GM18861 (cell line): ENCODE measurements at regions not wholly inside any gene's neighbourhood (a gene's known extent, or its start where the extent isn't known, plus 50 kb on each side); places are given as distances from the start of the nearest gene placed in this dataset.
"Not testable (repeated sequence)": the region's sequence is repeated elsewhere in the genome, so short reads cannot be mapped to it uniquely, and the experiment has no call there.

Experiments used
- ATAC-seq: cut with Tn5 transposase; IDR thresholded peaks from one replicate; pipeline ENCODE4 v1.9.1; 2021; ENCODE audit not compliant: unreplicated experiment

- ATAC-seq, result no peak
Measured at GRCh38 chr17:34055606-34056005, 199.5 kb upstream of the CCL2 start.

DNA sequence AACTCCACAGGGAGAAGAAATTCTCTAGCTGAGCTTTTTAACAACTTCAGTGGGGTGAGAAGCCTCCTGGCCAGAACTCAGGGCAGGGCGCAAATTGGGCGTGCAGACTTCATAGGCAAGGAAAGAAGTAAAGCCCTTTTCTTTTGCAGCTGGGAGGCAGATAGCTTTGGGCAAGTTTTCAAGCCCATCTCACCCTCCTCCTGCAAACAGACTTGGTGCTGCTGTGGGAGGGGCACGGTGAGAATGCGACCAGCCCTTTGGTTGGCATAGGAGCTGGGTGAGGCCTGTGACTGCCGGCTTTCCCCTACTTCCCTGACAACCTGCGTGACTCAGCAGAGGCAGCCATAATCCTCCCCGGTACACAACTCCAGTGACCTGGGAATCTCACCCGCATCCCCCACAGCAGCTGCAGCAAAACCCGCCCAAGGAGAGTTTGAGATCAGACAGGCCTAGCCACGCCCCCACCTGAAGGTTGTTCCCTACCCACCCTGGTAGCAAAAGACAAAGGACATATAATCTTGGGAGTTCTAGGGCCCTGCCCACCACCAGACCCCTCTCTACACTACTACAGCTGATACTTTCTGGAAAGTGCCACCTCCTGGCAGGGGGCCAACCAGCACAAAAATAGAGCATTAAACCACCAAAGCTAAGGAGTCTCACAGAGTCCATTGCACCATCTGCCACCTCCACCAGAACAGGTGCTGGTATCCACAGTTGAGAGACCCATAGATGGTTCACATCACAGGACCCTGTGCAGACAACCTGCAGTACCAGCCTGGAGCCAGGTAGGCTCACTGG is 195.5 kb upstream of the CCL2 start:
- no peak for ATAC-seq

- no peak for ATAC-seq
Measured at GRCh38 chr17:34066528-34066927, 188.6 kb upstream of the CCL2 start.

DNA sequence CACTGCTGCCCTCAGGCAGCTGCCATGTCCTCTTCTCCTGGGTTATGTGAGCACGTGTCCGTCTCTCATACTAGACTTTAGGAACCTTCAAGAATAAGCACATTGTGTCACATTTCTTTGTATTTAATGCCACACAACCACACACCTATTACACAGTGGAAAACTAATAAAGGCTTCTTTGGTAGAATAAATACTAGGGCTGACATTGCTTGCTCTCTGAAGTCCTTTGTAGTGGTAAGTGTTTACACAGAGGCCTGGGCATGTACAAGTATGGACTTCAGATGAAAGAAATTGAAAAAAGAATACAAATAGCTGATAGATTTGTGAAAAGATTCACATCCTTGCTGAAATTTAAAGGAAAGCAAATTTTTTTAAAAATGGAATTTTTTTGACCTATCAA is 188.1 kb upstream of the CCL2 start:
- no peak for ATAC-seq

- no peak for ATAC-seq
Measured at GRCh38 chr17:34068571-34068970, 186.5 kb upstream of the CCL2 start.

DNA sequence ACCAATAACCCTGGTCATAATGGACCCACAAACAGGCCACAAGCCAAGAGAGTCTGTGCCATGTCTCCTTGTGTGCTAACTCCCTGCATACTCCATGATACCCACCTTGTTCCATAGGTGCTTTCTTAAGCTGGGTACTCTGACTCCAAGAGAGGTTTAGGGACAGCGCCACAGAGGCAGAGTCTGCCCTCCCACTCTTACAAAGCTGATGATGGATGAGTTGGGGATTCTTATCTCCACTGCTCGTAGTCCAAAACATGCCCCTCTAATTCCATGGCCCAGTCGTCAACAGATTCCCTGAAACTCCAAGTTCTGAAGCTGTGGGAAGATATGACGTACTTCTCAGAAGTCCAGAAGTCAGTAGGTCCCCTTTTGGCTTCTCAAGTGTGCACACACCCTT is 184.4 kb upstream of the CCL2 start:
- no peak for ATAC-seq

GRCh38 chr17:34071886-34072420 is 183.1 kb upstream of the CCL2 start:
- ATAC-seq, result no peak

DNA sequence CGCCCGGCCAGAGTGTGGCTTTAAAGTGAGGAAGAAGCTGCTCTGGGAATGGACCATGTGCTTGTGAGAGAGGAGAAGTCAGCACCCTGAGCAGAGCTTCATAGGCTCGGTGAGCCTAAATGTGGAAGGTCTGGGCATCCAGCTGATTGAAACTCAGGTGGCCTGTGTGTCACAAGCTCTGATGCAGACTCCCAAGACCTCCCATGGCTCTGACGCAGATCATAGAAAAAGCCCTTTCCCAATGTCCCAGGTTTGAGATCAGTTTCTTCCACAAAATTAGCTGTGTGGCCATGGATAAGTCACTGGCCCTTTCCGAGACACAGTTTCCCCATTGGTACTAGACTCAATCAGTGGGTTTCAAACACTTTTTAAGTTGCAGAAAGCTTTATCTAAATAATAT is 180.0 kb upstream of the CCL2 start:
- ATAC-seq, result no peak

GRCh38 chr17:34076743-34077631 is 178.1 kb upstream of the CCL2 start:
- ATAC-seq, result no peak

DNA sequence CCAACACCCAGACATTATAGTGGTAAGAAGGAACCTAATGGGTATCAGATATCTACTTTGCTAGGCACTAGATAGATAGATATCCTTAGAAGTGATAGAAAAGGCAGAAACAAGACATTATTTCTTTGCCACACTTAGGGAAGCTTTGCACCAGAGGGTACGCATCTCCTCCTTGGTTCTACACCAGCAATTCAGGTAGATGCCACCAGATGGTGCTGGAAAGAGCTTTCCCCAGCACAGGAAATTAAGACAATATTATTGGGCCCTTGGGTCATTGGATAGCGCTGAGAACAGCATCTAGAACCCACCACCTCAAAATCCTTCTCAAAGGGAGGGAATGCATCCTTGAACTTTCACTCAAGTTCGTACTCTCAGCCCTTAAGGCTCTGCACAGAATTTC is 173.8 kb upstream of the CCL2 start:
- no peak for ATAC-seq

GRCh38 chr17:34082404-34082803 is 172.7 kb upstream of the CCL2 start:
- ATAC-seq, result no peak

GRCh38 chr17:34089042-34089441 is 166.0 kb upstream of the CCL2 start:
- not testable (repeated sequence) for ATAC-seq

DNA sequence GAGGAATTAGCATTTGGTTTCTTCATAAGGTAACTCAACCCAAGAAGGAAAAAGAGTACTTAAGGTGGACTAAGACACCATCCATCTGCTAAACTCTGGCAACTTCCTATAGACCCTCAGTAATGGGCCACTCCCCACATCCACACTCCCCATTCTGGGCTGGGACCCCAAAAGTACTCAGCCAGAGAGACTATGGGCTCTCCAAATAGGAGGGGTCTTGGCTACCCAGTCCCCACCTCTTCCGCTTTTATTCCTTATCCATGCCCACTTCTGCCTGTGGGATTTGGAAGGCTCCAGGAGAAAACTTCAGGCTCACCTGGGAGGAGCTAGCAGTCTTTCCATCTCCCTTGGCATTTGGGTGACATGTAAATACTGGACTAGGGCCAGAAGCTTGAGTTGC is 164.5 kb upstream of the CCL2 start:
- ATAC-seq, result no peak

DNA sequence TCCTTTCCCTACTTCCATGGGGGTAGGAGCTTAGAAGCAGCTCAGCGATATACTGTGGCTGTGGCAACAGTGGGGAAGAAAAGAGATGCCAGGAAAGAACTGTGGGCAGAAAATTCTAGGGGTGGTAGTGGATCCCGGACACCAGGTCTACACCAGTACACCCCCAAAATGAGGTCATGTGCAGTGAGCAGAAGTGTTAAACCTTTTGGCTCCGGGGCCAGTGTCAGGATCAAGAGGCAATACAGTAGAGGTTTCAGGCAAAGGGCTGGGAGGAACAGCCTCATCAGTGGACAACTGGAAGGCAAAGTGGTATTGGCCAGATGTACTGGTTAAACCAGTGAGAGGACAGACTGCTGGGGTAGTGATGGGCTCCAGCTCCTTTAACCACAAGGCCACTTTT is 163.1 kb upstream of the CCL2 start:
- no peak for ATAC-seq

- no peak for ATAC-seq
Measured at GRCh38 chr17:34095106-34095505, 160.0 kb upstream of the CCL2 start.

DNA sequence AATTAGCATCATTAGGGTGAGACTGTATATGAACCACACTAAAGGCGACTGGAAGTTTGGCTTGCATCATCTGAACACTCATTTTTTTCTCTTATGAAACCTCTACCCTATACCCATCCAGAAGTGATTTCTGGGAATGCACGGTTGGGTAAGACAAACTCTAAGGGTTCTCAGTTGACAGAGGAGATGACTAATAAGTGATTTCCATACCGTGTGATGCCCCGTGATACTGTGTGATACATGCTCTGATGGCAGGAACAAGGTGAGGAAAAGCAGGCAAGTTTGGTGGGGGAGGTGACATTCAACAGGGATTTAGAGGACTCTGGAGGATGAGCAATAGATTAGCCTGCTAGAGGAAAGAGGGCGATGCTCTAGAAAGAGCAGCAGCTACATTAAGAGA is 156.4 kb upstream of the CCL2 start:
- ATAC-seq, result no peak

DNA sequence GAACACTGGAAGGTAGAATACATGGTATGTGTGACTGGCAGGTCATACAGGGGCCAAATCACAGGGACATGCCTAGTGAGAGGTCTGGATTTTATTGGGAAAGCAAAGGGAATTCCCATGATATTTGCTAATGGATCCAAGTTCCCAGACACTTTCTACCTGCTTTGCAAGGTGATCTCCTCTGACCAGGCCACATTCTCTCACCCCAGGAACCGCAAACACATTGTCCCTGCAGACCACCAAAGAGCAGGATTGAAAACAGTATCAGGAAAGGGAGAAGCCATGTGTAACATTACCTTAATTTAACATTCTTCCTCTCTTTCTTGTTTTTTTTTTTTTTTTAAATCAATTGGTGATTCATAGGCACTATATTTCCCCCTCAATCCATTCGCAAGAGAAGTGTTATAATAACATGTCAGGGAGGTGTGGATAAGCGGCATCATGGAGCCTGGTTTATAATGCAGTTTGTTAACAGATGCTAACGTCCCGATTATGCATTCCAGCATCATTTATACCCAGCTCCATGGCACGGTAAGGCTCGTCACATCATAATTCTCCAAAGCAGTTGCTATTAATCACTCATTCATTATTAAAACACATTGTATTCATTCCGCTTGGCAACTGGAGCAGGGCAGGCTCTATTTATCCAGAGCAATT is 155.1 kb upstream of the CCL2 start:
- ATAC-seq, result no peak

GRCh38 chr17:34107019-34107418 is 148.1 kb upstream of the CCL2 start:
- ATAC-seq, result no peak

DNA sequence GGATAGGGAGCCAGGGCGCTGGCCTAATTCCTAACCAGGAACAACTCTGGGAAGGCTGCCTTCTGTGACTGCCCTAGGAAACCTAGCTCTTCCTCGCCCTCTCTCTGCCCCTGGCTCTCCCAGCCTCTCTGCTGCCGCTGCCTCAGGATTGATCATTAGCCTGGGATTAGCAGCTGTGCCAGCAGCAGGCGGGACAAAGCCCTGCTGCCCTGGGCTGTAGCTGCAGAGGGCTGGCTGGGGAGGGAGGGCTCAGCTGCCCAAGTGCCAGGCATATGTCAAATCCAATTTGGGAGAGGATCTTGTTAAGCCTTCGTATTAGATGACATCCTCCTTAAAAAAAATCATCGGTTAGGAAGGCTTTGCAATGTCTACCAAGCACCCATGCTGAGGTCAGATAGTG is 144.8 kb upstream of the CCL2 start:
- ATAC-seq, result no peak

DNA sequence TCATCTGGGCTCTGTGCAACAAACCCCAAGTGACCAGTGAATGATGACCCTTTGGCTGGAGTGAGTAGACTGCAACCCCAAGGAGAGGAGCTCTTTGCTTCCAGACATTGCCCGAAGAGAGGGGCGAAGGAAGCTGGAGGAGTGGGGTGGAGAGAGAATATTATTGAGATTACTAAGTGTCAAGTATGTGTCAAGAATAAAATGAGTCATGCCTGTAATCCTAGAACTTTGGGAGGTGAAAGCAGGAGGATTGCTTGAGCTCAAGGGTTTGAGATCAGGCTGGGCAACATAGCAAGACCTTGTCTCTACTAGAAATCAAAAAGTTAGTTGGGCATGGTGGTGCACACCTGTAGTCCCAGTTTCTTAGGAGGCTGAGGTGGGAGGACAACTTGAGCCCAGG is 142.0 kb upstream of the CCL2 start:
- ATAC-seq, result no peak

GRCh38 chr17:34114174-34114573 is 140.9 kb upstream of the CCL2 start:
- ATAC-seq, result no peak

DNA sequence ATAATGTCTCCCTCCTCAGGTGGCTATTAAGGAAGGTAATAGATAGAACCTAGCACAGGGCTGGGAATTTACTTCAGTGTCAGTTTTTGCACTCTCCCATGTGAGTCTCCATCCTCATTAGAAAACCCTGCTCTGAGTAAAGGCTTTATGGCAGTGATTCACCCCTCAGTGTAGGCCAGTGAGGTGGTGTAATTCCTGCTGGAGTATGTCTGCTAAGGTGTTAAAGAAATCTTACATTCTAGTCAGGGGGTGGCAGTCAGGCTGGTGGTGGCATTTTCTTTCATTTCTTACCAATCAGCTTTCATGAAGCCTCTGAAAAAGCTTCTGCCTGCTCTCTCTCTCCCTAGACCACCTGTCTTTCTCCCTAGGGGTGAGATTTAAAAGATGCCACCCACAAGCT is 138.8 kb upstream of the CCL2 start:
- ATAC-seq, result no peak
